H9 (cell line): ENCODE measurements at regions not wholly inside any gene's neighbourhood (a gene's known extent, or its start where the extent isn't known, plus 50 kb on each side); places are given as distances from the start of the nearest gene placed in this dataset.

Experiments
- DNase-seq: peaks from one replicate; pipeline ENCODE4 v3.0.0-alpha.2; 2017
- H2AFZ ChIP-seq: one replicate; pipeline ENCODE4 v1.6.1; 2013; ENCODE audit warnings: mild to moderate bottlenecking, low read length, control low read depth, moderate library complexity
- H2AK5ac ChIP-seq: 2 replicates; pipeline ENCODE4 v1.6.1; 2013; ENCODE audit warnings: low read length, control low read depth, mixed read lengths; ENCODE audit not compliant: insufficient read length
- H2BK120ac ChIP-seq: one replicate; pipeline ENCODE4 v1.6.1; 2013; ENCODE audit warnings: low read depth, mild to moderate bottlenecking, low read length, control low read depth, inconsistent platforms; ENCODE audit not compliant: poor library complexity, severe bottlenecking
- H2BK12ac ChIP-seq: 2 replicates; pipeline ENCODE4 v1.6.1; 2013; ENCODE audit warnings: low read length, control low read depth, mixed read lengths, low read depth; ENCODE audit not compliant: insufficient read length
- H2BK15ac ChIP-seq: 2 replicates; pipeline ENCODE4 v1.6.1; 2013; ENCODE audit warnings: low read depth, low read length, control low read depth
- H2BK20ac ChIP-seq: one replicate; pipeline ENCODE4 v1.6.1; 2013; ENCODE audit warnings: low read depth, mild to moderate bottlenecking, low read length, control low read depth, inconsistent platforms; ENCODE audit not compliant: poor library complexity, severe bottlenecking
- H2BK5ac ChIP-seq: 2 replicates; pipeline ENCODE4 v1.6.1; 2013; ENCODE audit warnings: low read length, control low read depth, mixed read lengths; ENCODE audit not compliant: insufficient read length
- H3K14ac ChIP-seq: 2 replicates; pipeline ENCODE4 v1.6.1; 2013; ENCODE audit warnings: low read length, control low read depth; ENCODE audit not compliant: insufficient read depth
- H3K18ac ChIP-seq: 2 replicates; pipeline ENCODE4 v1.6.1; 2013; ENCODE audit warnings: low read depth, mild to moderate bottlenecking, mixed read lengths, low read length, control low read depth; ENCODE audit not compliant: insufficient read length
- H3K23ac ChIP-seq: 2 replicates; pipeline ENCODE4 v1.6.1; 2013; ENCODE audit warnings: low read length, control low read depth, mixed read lengths, low read depth; ENCODE audit not compliant: insufficient read length
- H3K23me2 ChIP-seq: 2 replicates; pipeline ENCODE4 v1.6.1; 2013; ENCODE audit warnings: low read depth, mild to moderate bottlenecking, mixed read lengths, low read length, control low read depth; ENCODE audit not compliant: insufficient read length, poor library complexity, severe bottlenecking
- H3K27ac ChIP-seq: 2 replicates; pipeline ENCODE4 v1.5.1; 2013; ENCODE audit warnings: low read length, control low read depth, mixed read lengths, low read depth; ENCODE audit not compliant: insufficient read length
- H3K27me3 ChIP-seq: 2 replicates; pipeline ENCODE4 v1.6.1; 2013; ENCODE audit warnings: low read length, control low read depth, inconsistent platforms; ENCODE audit not compliant: insufficient read depth
- H3K4ac ChIP-seq: 2 replicates; pipeline ENCODE4 v1.6.1; 2013; ENCODE audit warnings: low read depth, mild to moderate bottlenecking, control low read depth, inconsistent platforms, low read length, moderate library complexity
- H3K4me1 ChIP-seq: 2 replicates; pipeline ENCODE4 v1.6.1; 2013; ENCODE audit warnings: low read length, control low read depth, inconsistent platforms; ENCODE audit not compliant: insufficient read depth
- H3K4me2 ChIP-seq: 2 replicates; pipeline ENCODE4 v1.6.1; 2013; ENCODE audit warnings: low read length, control low read depth, mixed read lengths; ENCODE audit not compliant: insufficient read length, insufficient read depth
- H3K56ac ChIP-seq: 2 replicates; pipeline ENCODE4 v1.6.1; 2013; ENCODE audit warnings: low read depth, mild to moderate bottlenecking, mixed read lengths, low read length, control low read depth; ENCODE audit not compliant: insufficient read length
- H3K79me1 ChIP-seq: 2 replicates; pipeline ENCODE4 v1.6.1; 2013; ENCODE audit warnings: low read depth, mild to moderate bottlenecking, moderate library complexity, low read length, control low read depth, inconsistent platforms; ENCODE audit not compliant: insufficient read depth, poor library complexity, severe bottlenecking
- H3K79me2 ChIP-seq: 2 replicates; pipeline ENCODE4 v1.6.1; 2013; ENCODE audit warnings: low read length, control low read depth, inconsistent platforms; ENCODE audit not compliant: insufficient read depth
- H3K9ac ChIP-seq: 2 replicates; pipeline ENCODE4 v1.6.1; 2013; ENCODE audit warnings: low read length, control low read depth, mixed read lengths; ENCODE audit not compliant: insufficient read length; ENCODE audit errors: extremely low read depth
- H3K9me3 ChIP-seq: one replicate; pipeline ENCODE4 v1.6.1; 2013; ENCODE audit warnings: low read depth, low read length, inconsistent platforms; ENCODE audit not compliant: control insufficient read depth
- H3T11ph ChIP-seq: one replicate; pipeline ENCODE4 v1.6.1; 2013; ENCODE audit warnings: mild to moderate bottlenecking, low read length, control low read depth, inconsistent platforms
- H4K20me1 ChIP-seq: one replicate; pipeline ENCODE4 v1.6.1; 2013; ENCODE audit not compliant: control insufficient read depth, insufficient read length, insufficient read depth
- H4K5ac ChIP-seq: 2 replicates; pipeline ENCODE4 v1.6.1; 2013; ENCODE audit warnings: low read depth, mild to moderate bottlenecking, mixed read lengths, low read length, control low read depth; ENCODE audit not compliant: insufficient read length
- H4K8ac ChIP-seq: replicated peaks from 2 replicates; pipeline ENCODE4 v1.6.1; 2013; ENCODE audit warnings: low read length, control low read depth, mixed read lengths, low read depth; ENCODE audit not compliant: insufficient read length
- H4K91ac ChIP-seq: 2 replicates; pipeline ENCODE4 v1.6.1; 2013; ENCODE audit warnings: low read depth, mild to moderate bottlenecking, moderate library complexity, mixed read lengths, low read length, control low read depth; ENCODE audit not compliant: insufficient read length
- H3K27ac Mint-ChIP-seq, 3 experiments: 2 replicates in 2 of 3; 3 replicates in 1 of 3; pipeline ENCODE4 v1.8.0; 2020 to 2021; ENCODE audit warnings: mixed read lengths in 3 of 3, mild to moderate bottlenecking in 1 of 3, moderate library complexity in 1 of 3
- H3K27me3 Mint-ChIP-seq: 2 replicates; pipeline ENCODE4 v1.8.0; 2021; ENCODE audit warnings: low read depth, mild to moderate bottlenecking, moderate library complexity, mixed read lengths
- H3K36me3 Mint-ChIP-seq, 3 experiments: 2 replicates in 2 of 3; 3 replicates in 1 of 3; pipeline ENCODE4 v1.8.0; 2020 to 2021; ENCODE audit warnings: low read depth in 3 of 3, mixed read lengths in 3 of 3; ENCODE audit not compliant: insufficient read depth in 1 of 3
- H3K4me1 Mint-ChIP-seq, 2 experiments: 2 replicates each; pipeline ENCODE4 v1.8.0; 2020; ENCODE audit warnings: mixed read lengths in 2 of 2
- H3K4me3 Mint-ChIP-seq, 2 experiments: 2 replicates in 1 of 2; 3 replicates in 1 of 2; pipeline ENCODE4 v1.8.0; 2020 to 2021; ENCODE audit warnings: mild to moderate bottlenecking in 2 of 2, mixed read lengths in 2 of 2, moderate library complexity in 1 of 2
- H3K9me3 Mint-ChIP-seq, 2 experiments: 2 replicates in 1 of 2; 3 replicates in 1 of 2; pipeline ENCODE4 v1.8.0; 2020; ENCODE audit warnings: mild to moderate bottlenecking in 2 of 2, mixed read lengths in 2 of 2, moderate library complexity in 1 of 2
- CTCF ChIP-seq: fragments of 200-600 bp; sonication (generic); conservative IDR thresholded peaks from 3 replicates; pipeline ENCODE4 v1.8.0; 2021; ENCODE audit warnings: antibody characterized with exemption, mild to moderate bottlenecking
- WGBS: extraction: QIAGEN DNeasy Blood & Tissue Kit; methylation state at CpG from one replicate; pipeline ENCODE4 v1.1.7; 2013; ENCODE audit warnings: missing lambda C conversion rate, low lambda C conversion rate, mixed read lengths; ENCODE audit not compliant: insufficient read length; ENCODE audit errors: extremely low coverage; 5-methylcytosine and 5-hydroxymethylcytosine counted together

GRCh38 chr1:96487971-96488370 lies 233.6 kb upstream of the PTBP2 start:
- Histone ChIP-seq H4K91ac (no peak overlapping the region), H3K79me1 (no peaks in the 10 kb centered on the region), H3K23ac (no peak overlapping the region), H3K9me3 (no peaks in the 10 kb centered on the region), H4K20me1 (no peaks in the 10 kb centered on the region), H2BK20ac (no peak overlapping the region), H3K27me3 (peaks cover 3% of the 10 kb centered on the region; the same call in 1 of the 2 replicates), H2BK120ac (no peak overlapping the region), H2AFZ (no peak overlapping the region), H2AK5ac (no peak overlapping the region), H4K5ac (no peak overlapping the region), H3K56ac (no peak overlapping the region), H3K14ac (no peak overlapping the region), H3T11ph (no peak overlapping the region), H3K4me1 (peaks cover 5% of the 10 kb centered on the region; the same call in 1 of the 2 replicates), H3K9ac (no peak overlapping the region), H4K8ac (no peak overlapping the region), H3K4ac (no peak overlapping the region), H2BK5ac (no peak overlapping the region), H2BK15ac (no peak overlapping the region), H2BK12ac (no peak overlapping the region), H3K79me2 (no peaks in the 10 kb centered on the region), H3K4me2 (no peak overlapping the region), H3K27ac (no peak overlapping the region), H3K23me2 (no peaks in the 10 kb centered on the region), H3K18ac (no peak overlapping the region)
- Mint-ChIP-seq H3K4me1 (peaks cover 34 to 35% of the 10 kb centered on the region in 2 experiments), H3K27ac (no peak overlapping the region), H3K36me3 (peaks cover 0 to 2% (median 0%) of the 10 kb centered on the region in 3 experiments; a peak in 2 of 7 replicates), H3K27me3 (peaks cover 22% of the 10 kb centered on the region), H3K9me3 (peaks cover 0 to 3% of the 10 kb centered on the region in 2 experiments; a peak in 1 of 5 replicates), H3K4me3 (no peak overlapping the region)
- no peak for DNase-seq
- no CpG with 5 or more reads among the region's 5 CpGs for WGBS
- no peak for TF ChIP-seq CTCF
